GM23248 (cell line): ENCODE measurements at regions not wholly inside any gene's neighbourhood (a gene's known extent, or its start where the extent isn't known, plus 50 kb on each side); places are given as distances from the start of the nearest gene placed in this dataset.

Experiments
- EZH2 ChIP-seq: fragments of 200-600 bp; sonication (generic); IDR thresholded peaks from 2 replicates; pipeline ENCODE4 v1.6.1; 2018; ENCODE audit warnings: antibody characterized with exemption, mild to moderate bottlenecking; ENCODE audit not compliant: insufficient read depth, poor library complexity, severe bottlenecking
- EZH2phosphoT487 ChIP-seq: fragments of 200-600 bp; sonication (generic); IDR thresholded peaks from 2 replicates; pipeline ENCODE4 v1.6.1; 2018; ENCODE audit warnings: antibody characterized with exemption, moderate library complexity, mild to moderate bottlenecking, low read depth; ENCODE audit not compliant: insufficient read depth

- TF ChIP-seq EZH2phosphoT487: no peak
- TF ChIP-seq EZH2: no peak
Observed at GRCh38 chr5:96052374-96052773, 90.7 kb upstream of the ELL2 start.
